HepG2 (cell line): ENCODE measurements at regions not wholly inside any gene's neighbourhood (a gene's known extent, or its start where the extent isn't known, plus 50 kb on each side); places are given as distances from the start of the nearest gene placed in this dataset.

ENCODE experiments used
- ATAC-seq: fragments of 200-7000 bp; cut with Tn5 transposase; 3 replicates; pipeline ENCODE4 v1.9.1; 2020; ENCODE audit warnings: mild to moderate bottlenecking, moderate library complexity
- BruUV-seq: library from RNA; stranded (reverse); fragments of 400-500 nt; replicated peaks from 2 replicates; lab custom pipeline; 2021; lab: Mats Ljungman, UMichigan
- CTCF ChIA-PET: fragments of 300-600 bp; formaldehyde crosslinking; extraction: SDS; loops from one replicate; lab custom pipeline; 2021; ENCODE audit warnings: low total read pairs, inconsistent platforms, low intra/inter-chr PET ratio; lab: Yijun Ruan, JAX
- POLR2A ChIA-PET: fragments of 350-600 bp; sonication (Branson Sonifier 250); formaldehyde crosslinking; loops from one replicate; lab custom pipeline; 2020; ENCODE audit warnings: antibody characterized with exemption, inconsistent platforms; lab: Yijun Ruan, JAX
- DNase-seq: peaks from one replicate; pipeline ENCODE4 v3.0.0-alpha.2; 2015; ENCODE audit warnings: low spot score
- FAIRE-seq: peaks from 3 replicates; lab custom pipeline; 2011; peaks lifted over from hg19 to GRCh38; lab: Jason Lieb, UNC
- H2AFZ ChIP-seq: one replicate; pipeline ENCODE4 v1.6.1; 2011; ENCODE audit warnings: low read length, inconsistent platforms
- H3K27ac ChIP-seq: fragments of 300-600 bp; 3 replicates; pipeline ENCODE4 v1.8.0; 2011; ENCODE audit warnings: mixed run types, mild to moderate bottlenecking, mixed read lengths, low read length, inconsistent platforms; ENCODE audit not compliant: insufficient read depth; ENCODE audit errors: extremely low read length
- H3K27me3 ChIP-seq, 2 experiments: fragments of 200-600 bp in 1 of 2; 2 replicates in 1 of 2; 3 replicates in 1 of 2; pipeline versions ENCODE4 v1.6.0 to v1.8.0; 2011; ENCODE audit warnings: low read length in 2 of 2, mild to moderate bottlenecking in 2 of 2, moderate library complexity in 2 of 2, inconsistent platforms in 1 of 2; ENCODE audit not compliant: insufficient read depth in 2 of 2, control insufficient read depth in 1 of 2
- H3K36me3 ChIP-seq, 2 experiments: fragments of 200-600 bp in 1 of 2; replicated peaks in 1 of 2; 2 replicates in 1 of 2; 3 replicates in 1 of 2; pipeline versions ENCODE4 v1.5.1 to v1.8.0; 2011; ENCODE audit warnings: low read length in 2 of 2, inconsistent platforms in 1 of 2; ENCODE audit not compliant: insufficient read depth in 2 of 2, control insufficient read depth in 1 of 2
- H3K4me1 ChIP-seq: 2 replicates; pipeline ENCODE4 v1.5.1; 2012; ENCODE audit warnings: low read length, inconsistent platforms; ENCODE audit not compliant: insufficient read depth
- H3K4me2 ChIP-seq: 2 replicates; pipeline ENCODE4 v1.6.0; 2011; ENCODE audit warnings: low read depth, low read length, inconsistent platforms
- H3K4me3 ChIP-seq, 3 experiments: fragments of 200-600 bp in 1 of 3; sonication (generic), shearing (Covaris generic) in 1 of 3; replicated peaks in 1 of 3; 2 replicates each; pipeline ENCODE4 v1.5.1; 2011 to 2016; ENCODE audit warnings: low read length in 3 of 3, inconsistent platforms in 2 of 3, low read depth in 2 of 3, mild to moderate bottlenecking in 2 of 3, control low read depth in 1 of 3, mixed read lengths in 1 of 3; ENCODE audit not compliant: insufficient read depth in 1 of 3
- H3K79me2 ChIP-seq: one replicate; pipeline ENCODE4 v1.6.1; 2011; ENCODE audit warnings: low read length, inconsistent platforms; ENCODE audit not compliant: insufficient read depth
- H3K9ac ChIP-seq: 2 replicates; pipeline ENCODE4 v1.6.0; 2011; ENCODE audit warnings: mild to moderate bottlenecking, low read depth, low read length, inconsistent platforms; ENCODE audit not compliant: insufficient read depth
- H3K9me3 ChIP-seq: 2 replicates; pipeline ENCODE4 v1.5.1; 2012; ENCODE audit warnings: mild to moderate bottlenecking, low read length
- H4K20me1 ChIP-seq: 2 replicates; pipeline ENCODE4 v1.6.0; 2011; ENCODE audit warnings: inconsistent platforms, mild to moderate bottlenecking, low read length, moderate library complexity; ENCODE audit not compliant: insufficient read depth
- HNF4A ChIP-seq: sonication (generic); formaldehyde crosslinking; IDR thresholded peaks from 2 replicates; pipeline ENCODE4 v1.4.0; 2020; ENCODE audit warnings: missing genetic modification reagents
- NFAT5 ChIP-seq: sonication (generic); formaldehyde crosslinking; IDR thresholded peaks from 2 replicates; pipeline ENCODE4 v1.4.0; 2020; ENCODE audit warnings: missing genetic modification reagents
- NR3C1 ChIP-seq: sonication (generic); formaldehyde crosslinking; IDR thresholded peaks from 2 replicates; pipeline ENCODE4 v1.4.0; 2020; ENCODE audit warnings: missing genetic modification reagents
- PITX1 ChIP-seq: sonication (generic); formaldehyde crosslinking; IDR thresholded peaks from 2 replicates; pipeline ENCODE4 v1.5.1; 2020; ENCODE audit warnings: mild to moderate bottlenecking, missing genetic modification reagents
- REST ChIP-seq, 2 experiments: IDR thresholded peaks; 2 replicates each; pipeline ENCODE4 v1.6.1; 2011 to 2012; ENCODE audit warnings: low read length in 2 of 2, borderline replicate concordance in 1 of 2, low read depth in 1 of 2, mild to moderate bottlenecking in 1 of 2, moderate library complexity in 1 of 2
- SMARCE1 ChIP-seq: fragments of 450-650 bp; IDR thresholded peaks from 2 replicates; pipeline ENCODE4 v1.6.1; 2017; ENCODE audit warnings: borderline replicate concordance
- TAF15 ChIP-seq: fragments of 200-400 bp; formaldehyde crosslinking; IDR thresholded peaks from one replicate; pipeline ENCODE4 v1.6.1; 2018; ENCODE audit warnings: mild to moderate bottlenecking, low read depth, low read length; ENCODE audit not compliant: poor library complexity, severe bottlenecking
- THAP7 ChIP-seq: sonication (generic); formaldehyde crosslinking; IDR thresholded peaks from 2 replicates; pipeline ENCODE4 v1.8.1; 2023; ENCODE audit warnings: mild to moderate bottlenecking, missing genetic modification reagents
- ZBTB3 ChIP-seq: sonication (generic); formaldehyde crosslinking; IDR thresholded peaks from 2 replicates; pipeline ENCODE4 v1.4.0; 2020; ENCODE audit warnings: low read depth, mild to moderate bottlenecking, moderate library complexity, missing genetic modification reagents, borderline replicate concordance
- ZFP62 ChIP-seq: sonication (generic); formaldehyde crosslinking; IDR thresholded peaks from 2 replicates; pipeline ENCODE4 v1.4.0; 2020; ENCODE audit warnings: missing genetic modification reagents
- ZFP82 ChIP-seq: sonication (generic); formaldehyde crosslinking; IDR thresholded peaks from 2 replicates; pipeline ENCODE4 v1.5.1; 2020; ENCODE audit warnings: mild to moderate bottlenecking, missing genetic modification reagents, borderline replicate concordance
- ZGPAT ChIP-seq: IDR thresholded peaks from 2 replicates; pipeline ENCODE4 v1.6.1; 2016; ENCODE audit warnings: mild to moderate bottlenecking
- ZNF704 ChIP-seq: sonication (generic); formaldehyde crosslinking; IDR thresholded peaks from 2 replicates; pipeline ENCODE4 v1.8.1; 2023; ENCODE audit warnings: mild to moderate bottlenecking, inconsistent platforms, moderate library complexity, missing genetic modification reagents, borderline replicate concordance
- WGBS: methylation state at CpG from one replicate; pipeline ENCODE4 v1.1.6; 2017; ENCODE audit warnings: low lambda C conversion rate; 5-methylcytosine and 5-hydroxymethylcytosine counted together
- in situ Hi-C: cut with HindIII; loops from 2 replicates; pipeline ENCODE4 v1.10.0; 2017; ENCODE audit warnings: low pct_unique_long_range_greater_than_20kb; ENCODE audit not compliant: extremely low pct_ligation_motif_present
- intact Hi-C: fragments of 100-400 bp; cut with micrococcal nuclease; formaldehyde crosslinking; loops from one replicate; pipeline ENCODE4 v1.10.0; 2022; ENCODE audit not compliant: unreplicated experiment

- H4K20me1 ChIP-seq = no peaks in the 10 kb centered on the region
- H3K4me2 ChIP-seq = no peak overlapping the region
- H3K4me1 ChIP-seq = no peaks in the 10 kb centered on the region
- DNase-seq = no peak
- H2AFZ ChIP-seq = no peak overlapping the region
- no peak overlapping the region for H3K4me3 ChIP-seq
- 6% methylated on average over 1 of the region's 1 CpG for WGBS
- FAIRE-seq = no peak
- no peaks in the 10 kb centered on the region for H3K79me2 ChIP-seq
- intact Hi-C loops (no loop called here), in situ Hi-C loops (no loop called here)
- H3K27ac ChIP-seq = no peak overlapping the region
- peaks cover 35% of the 10 kb centered on the region for H3K9me3 ChIP-seq
- no peaks in the 10 kb centered on the region for H3K27me3 ChIP-seq
- ATAC-seq = no peak
- CTCF ChIA-PET = no interaction called here
- no TSS peak for BruUV-seq
- H3K9ac ChIP-seq = no peak overlapping the region
- POLR2A ChIA-PET = no interaction called here
- no peaks in the 10 kb centered on the region for H3K36me3 ChIP-seq
- TF ChIP-seq ZBTB3 (no peak), ZNF704 (CRISPR knock-in tag) (no peak), ZGPAT (CRISPR knock-in tag) (no peak), HNF4A (no peak), THAP7 (CRISPR knock-in tag) (no peak), ZFP62 (CRISPR knock-in tag) (no peak), TAF15 (no peak), NR3C1 (CRISPR knock-in tag) (no peak), ZFP82 (CRISPR knock-in tag) (no peak), SMARCE1 (no peak), PITX1 (no peak), NFAT5 (no peak), REST (IDR thresholded peaks at IDR 0.05; ENCODE audit: borderline replicate concordance in 1 of 2, low read depth in 1 of 2, low read length in 2 of 2) (no peak)
These were observed 741.8 kb downstream of the IGSF11 start for GRCh38 chr3:118292841-118293240.
